GM12872 (cell line): ENCODE measurements at regions not wholly inside any gene's neighbourhood (a gene's known extent, or its start where the extent isn't known, plus 50 kb on each side); places are given as distances from the start of the nearest gene placed in this dataset.

Experiments used
- CTCF ChIP-seq: IDR thresholded peaks from 3 replicates; pipeline ENCODE4 v1.5.1; 2011; ENCODE audit warnings: low read depth, mild to moderate bottlenecking, low read length, moderate library complexity; ENCODE audit not compliant: insufficient read depth

- TF ChIP-seq CTCF = no peak
Measured at GRCh38 chr7:84337429-84337828, 142.8 kb upstream of the SEMA3A start.

GRCh38 chr7:84336766-84337165, 142.2 kb upstream of the SEMA3A start:
- TF ChIP-seq CTCF = no peak

- TF ChIP-seq CTCF = no peak
Measured at GRCh38 chr7:84336303-84336702, 141.7 kb upstream of the SEMA3A start.

GRCh38 chr7:84331616-84332015, 137.0 kb upstream of the SEMA3A start:
- TF ChIP-seq CTCF = no peak

GRCh38 chr7:84328571-84328970, 134.0 kb upstream of the SEMA3A start:
- no peak for TF ChIP-seq CTCF

- no peak for TF ChIP-seq CTCF
Measured at GRCh38 chr7:84324136-84324630, 129.6 kb upstream of the SEMA3A start.

- TF ChIP-seq CTCF = no peak
Measured at GRCh38 chr7:84317536-84317935, 122.9 kb upstream of the SEMA3A start.

GRCh38 chr7:84314263-84314662, 119.7 kb upstream of the SEMA3A start:
- no peak for TF ChIP-seq CTCF
